Neural cell (in vitro differentiated cells): ENCODE measurements at regions not wholly inside any gene's neighbourhood (a gene's known extent, or its start where the extent isn't known, plus 50 kb on each side); places are given as distances from the start of the nearest gene placed in this dataset.

Experiments
- CTCF ChIP-seq: fragments of 450-650 bp; IDR thresholded peaks from 2 replicates; pipeline ENCODE4 v1.5.1; 2014; ENCODE audit warnings: antibody characterized with exemption, mild to moderate bottlenecking, moderate library complexity; ENCODE audit not compliant: poor library complexity, severe bottlenecking
- RAD21 ChIP-seq: fragments of 450-650 bp; conservative IDR thresholded peaks from 2 replicates; pipeline ENCODE4 v1.6.1; 2014; ENCODE audit warnings: antibody characterized with exemption, mild to moderate bottlenecking, moderate library complexity

- TF ChIP-seq CTCF (no peak), RAD21 (no peak)
Observed at GRCh38 chr9:30661925-30662324, 1722.5 kb upstream of the ACO1 start.
